ENCODE measurements at regions not wholly inside any gene's neighbourhood (a gene's known extent, or its start where the extent isn't known, plus 50 kb on each side); places are given as distances from the start of the nearest gene placed in this dataset.

DNA sequence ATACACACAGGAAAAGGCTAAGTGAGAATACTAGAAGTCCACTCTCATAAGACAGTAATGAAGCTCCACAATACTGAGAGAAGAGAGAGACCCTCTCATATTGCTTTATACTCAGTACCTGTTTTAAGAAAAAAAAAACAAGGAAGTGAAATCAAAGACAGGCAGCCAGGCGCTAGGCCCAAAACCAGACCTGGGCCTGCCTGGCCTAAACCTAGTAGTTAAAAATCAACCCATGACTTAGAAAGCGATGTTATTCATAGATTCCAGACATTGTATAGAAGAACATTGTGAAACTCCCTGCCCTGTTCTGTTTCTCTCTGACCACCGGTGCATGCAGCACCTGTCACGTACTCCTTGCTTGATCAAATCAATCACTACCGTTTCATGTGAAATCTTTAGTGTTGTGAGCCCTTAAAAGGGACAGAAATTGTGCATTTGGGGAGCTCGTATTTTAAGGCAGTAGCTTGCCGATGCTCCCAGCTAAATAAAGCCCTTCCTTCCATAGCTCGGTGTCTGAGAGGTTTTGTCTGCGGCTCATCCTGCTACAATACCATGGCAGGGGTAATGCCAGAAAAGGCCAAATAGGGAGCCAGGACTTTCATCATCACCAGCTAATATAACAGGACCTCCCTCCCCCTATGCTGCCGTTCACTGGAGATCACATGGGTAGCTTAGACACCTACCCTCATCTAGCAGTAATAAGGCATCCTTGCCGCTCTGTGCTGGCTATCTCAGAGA, 1294.1 kb downstream of the NSUN3 start:
- no peaks in the 10 kb centered on the region for H3K79me2 ChIP-seq (ENCODE audit: control insufficient read depth in 1 of 2, insufficient read depth in 2 of 2, low read length in 2 of 2)
- H3K4me3 ChIP-seq (ENCODE audit: extremely low read depth in 1 of 4, insufficient read depth in 2 of 4, low read depth in 3 of 4, low read length in 4 of 4), result no peak overlapping the region
- H2BK12ac ChIP-seq (ENCODE audit: low read depth, low read length), result peak overlapping the region; percentile 82; the same call in 1 of the 2 replicates
- H3K4me2 ChIP-seq (ENCODE audit: insufficient read depth in 1 of 2, low read depth in 2 of 2, low read length in 2 of 2), result no peak overlapping the region
- no peak overlapping the region for H4K91ac ChIP-seq (replicated peaks; ENCODE audit: insufficient read length, low read length)
- no peak overlapping the region for H3K4ac ChIP-seq (replicated peaks; ENCODE audit: insufficient read length, low read depth, low read length)
- 0 out of 2 replicates have a peak overlapping the region, but pooled peaks have one; percentile 43 for H2BK20ac ChIP-seq (ENCODE audit: low read length)
- H3K27ac ChIP-seq (ENCODE audit: low read depth, low read length), result no peak overlapping the region
- H2BK5ac ChIP-seq (ENCODE audit: low read depth, low read length), result no peak overlapping the region
- no peaks in the 10 kb centered on the region for H3K27me3 ChIP-seq (replicated peaks in 1 of 4; ENCODE audit: control insufficient read depth in 3 of 4, extremely low read depth in 1 of 4, insufficient read depth in 3 of 4, low read length in 3 of 4)
- H3K18ac ChIP-seq (ENCODE audit: extremely low read depth, low read length), result no peak overlapping the region
- FAIRE-seq (no peak), DNase-seq (ENCODE audit: low read depth in 1 of 2, low spot score in 2 of 2) (no peak)
- CTCF ChIA-PET (ENCODE audit: partially characterized antibody), result no interaction called here
- H3K9me3 ChIP-seq (ENCODE audit: insufficient read depth in 2 of 2, low read depth in 1 of 2, low read length in 1 of 2), result no peaks in the 10 kb centered on the region
- H3K23me2 ChIP-seq (ENCODE audit: low read depth, low read length), result peaks cover 2% of the 10 kb centered on the region; the same call in 1 of the 2 replicates
- POLR2A ChIA-PET (ENCODE audit: partially characterized antibody), result no interaction called here
- WGBS, 2 experiments (ENCODE audit: extremely low coverage in 1 of 2, insufficient coverage in 1 of 2, insufficient read length in 1 of 2, insufficient replicate concordance in 2 of 2, low coverage in 1 of 2, low lambda C conversion rate in 2 of 2, missing lambda C conversion rate in 1 of 2), result 91% methylated on average over 11 of the region's 11 CpGs; no CpG with 5 or more reads in 1 of the 2 experiments
- 0 out of 2 replicates have a peak overlapping the region, but pooled peaks have one; percentile 76 for H2AK5ac ChIP-seq (ENCODE audit: low read depth, low read length)
- no peaks in the 10 kb centered on the region for H4K20me1 ChIP-seq (replicated peaks in 1 of 2; ENCODE audit: control insufficient read depth in 1 of 2, insufficient read depth in 2 of 2, low read length in 2 of 2)
- no peaks in the 10 kb centered on the region for H3K36me3 ChIP-seq (ENCODE audit: control insufficient read depth in 2 of 4, insufficient read depth in 4 of 4, low read length in 3 of 4)
- peak overlapping the region; percentile 87; the same call in 1 of the 2 replicates for H2AFZ ChIP-seq (ENCODE audit: low read length)
- H2BK120ac ChIP-seq (replicated peaks; ENCODE audit: low read depth, low read length), result no peak overlapping the region
- no peak overlapping the region for H4K8ac ChIP-seq (ENCODE audit: extremely low read depth, insufficient read depth, low read length)
- H2BK15ac ChIP-seq (ENCODE audit: low read length), result 0 out of 2 replicates have a peak overlapping the region, but pooled peaks have one; percentile 61
- no peak overlapping the region for H3K23ac ChIP-seq (ENCODE audit: insufficient read length)
- H3K79me1 ChIP-seq (ENCODE audit: low read depth, low read length), result no peaks in the 10 kb centered on the region
- no peak overlapping the region for H3K9ac ChIP-seq (replicated peaks in 1 of 4; ENCODE audit: extremely low read depth in 1 of 4, low read depth in 3 of 4, low read length in 3 of 4)
- no peak overlapping the region for H3K56ac ChIP-seq (replicated peaks; ENCODE audit: insufficient read length, low read depth, low read length)
- no peak overlapping the region for H3K14ac ChIP-seq (ENCODE audit: insufficient read length)
- no peak overlapping the region for H4K5ac ChIP-seq (ENCODE audit: insufficient read length, low read depth, low read length)
- TF ChIP-seq RAD21 (IDR thresholded peaks at IDR 0.05 in 1 of 2, conservative IDR thresholded peaks at IDR 0.05 in 1 of 2; ENCODE audit: low read depth in 2 of 2, low read length in 2 of 2) (no peak), SAP30 (IDR thresholded peaks at IDR 0.05; ENCODE audit: insufficient read depth, insufficient replicate concordance, low read length) (no peak)
- peaks cover 0 to 11% (median 6%) of the 10 kb centered on the region in 4 experiments; a peak in 4 of 7 replicates for H3K4me1 ChIP-seq (replicated peaks in 1 of 4; ENCODE audit: control insufficient read depth in 3 of 4, insufficient read depth in 4 of 4, low read length in 3 of 4)

Data from H1 (cell line).